ENCODE measurements at regions not wholly inside any gene's neighbourhood (a gene's known extent, or its start where the extent isn't known, plus 50 kb on each side); places are given as distances from the start of the nearest gene placed in this dataset.

DNA sequence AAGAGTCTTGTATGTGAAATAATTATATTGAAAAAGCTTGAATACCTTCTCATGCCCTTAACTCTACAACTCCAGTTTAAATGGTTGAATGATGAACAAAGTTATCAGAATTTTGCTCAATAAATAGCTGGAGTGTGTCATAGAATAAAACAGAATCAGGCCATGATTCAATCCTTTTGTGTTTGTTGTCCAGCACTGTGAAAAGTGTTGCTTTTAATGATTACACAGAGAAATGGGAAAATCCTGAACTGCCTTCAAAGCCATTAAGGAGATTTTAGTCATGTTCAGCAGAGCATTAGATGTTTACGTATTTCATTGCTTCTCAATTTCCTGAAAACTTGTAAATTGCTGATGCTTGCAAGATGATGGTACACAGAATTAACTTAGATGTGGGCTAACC lies 262.9 kb upstream of the BTBD3 start:
- TF ChIP-seq, protein P1, sequence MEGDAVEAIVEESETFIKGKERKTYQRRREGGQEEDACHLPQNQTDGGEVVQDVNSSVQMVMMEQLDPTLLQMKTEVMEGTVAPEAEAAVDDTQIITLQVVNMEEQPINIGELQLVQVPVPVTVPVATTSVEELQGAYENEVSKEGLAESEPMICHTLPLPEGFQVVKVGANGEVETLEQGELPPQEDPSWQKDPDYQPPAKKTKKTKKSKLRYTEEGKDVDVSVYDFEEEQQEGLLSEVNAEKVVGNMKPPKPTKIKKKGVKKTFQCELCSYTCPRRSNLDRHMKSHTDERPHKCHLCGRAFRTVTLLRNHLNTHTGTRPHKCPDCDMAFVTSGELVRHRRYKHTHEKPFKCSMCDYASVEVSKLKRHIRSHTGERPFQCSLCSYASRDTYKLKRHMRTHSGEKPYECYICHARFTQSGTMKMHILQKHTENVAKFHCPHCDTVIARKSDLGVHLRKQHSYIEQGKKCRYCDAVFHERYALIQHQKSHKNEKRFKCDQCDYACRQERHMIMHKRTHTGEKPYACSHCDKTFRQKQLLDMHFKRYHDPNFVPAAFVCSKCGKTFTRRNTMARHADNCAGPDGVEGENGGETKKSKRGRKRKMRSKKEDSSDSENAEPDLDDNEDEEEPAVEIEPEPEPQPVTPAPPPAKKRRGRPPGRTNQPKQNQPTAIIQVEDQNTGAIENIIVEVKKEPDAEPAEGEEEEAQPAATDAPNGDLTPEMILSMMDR (IDR thresholded peaks at IDR 0.05) = no peak
- no peak for TF ChIP-seq POLR2A (IDR thresholded peaks at IDR 0.05)
